Upper lobe of left lung (tissue), 6 donors: ENCODE measurements at regions not wholly inside any gene's neighbourhood (a gene's known extent, or its start where the extent isn't known, plus 50 kb on each side); places are given as distances from the start of the nearest gene placed in this dataset.

ENCODE experiments used
- ATAC-seq, 2 donors: fragments of 200-7000 bp; cut with Tn5 transposase; one replicate each; pipeline ENCODE4 v1.9.1; 2022; ENCODE audit warnings: mild to moderate bottlenecking in 2 of 2, moderate library complexity in 2 of 2; ENCODE audit not compliant: low FRiP score in 2 of 2
- DNase-seq, 2 donors: peaks; one replicate each; pipeline ENCODE4 v3.0.0-alpha.2; 2019 to 2020
- H3K27ac ChIP-seq, 4 donors: fragments of 200-600 bp; sonication (generic); one replicate each; pipeline ENCODE4 v1.5.1; 2016 to 2019
- H3K27me3 ChIP-seq, 4 donors: fragments of 200-600 bp; sonication (generic); one replicate each; pipeline ENCODE4 v1.5.1; 2017 to 2019
- H3K36me3 ChIP-seq, 4 donors: fragments of 200-600 bp; sonication (generic); one replicate each; pipeline ENCODE4 v1.5.1; 2016 to 2019
- H3K4me1 ChIP-seq, 4 donors: fragments of 200-600 bp; sonication (generic); one replicate each; pipeline ENCODE4 v1.5.1; 2018 to 2019
- H3K4me3 ChIP-seq, 4 donors: fragments of 200-600 bp; sonication (generic); one replicate each; pipeline ENCODE4 v1.5.1; 2017 to 2019; ENCODE audit warnings: mild to moderate bottlenecking in 2 of 4, moderate library complexity in 1 of 4
- H3K9me3 ChIP-seq, 4 donors: fragments of 200-600 bp; sonication (generic); one replicate each; pipeline ENCODE4 v1.5.1; 2018 to 2019
- EP300 ChIP-seq, 4 donors: sonication (generic); formaldehyde crosslinking; IDR thresholded peaks; one replicate each; pipeline ENCODE4 v1.5.1; 2017; ENCODE audit warnings: antibody characterized with exemption in 4 of 4, control low read depth in 2 of 4
- POLR2A ChIP-seq, 4 donors: fragments of 450-650 bp; IDR thresholded peaks; one replicate each; pipeline ENCODE4 v1.5.1; 2016 to 2017; ENCODE audit warnings: antibody characterized with exemption in 4 of 4, mild to moderate bottlenecking in 2 of 4
- POLR2AphosphoS5 ChIP-seq, 2 donors: sonication (generic); formaldehyde crosslinking; IDR thresholded peaks; one replicate each; pipeline ENCODE4 v1.5.1; 2017; ENCODE audit warnings: antibody characterized with exemption in 2 of 2
- WGBS, 2 donors: methylation state at CpG; one replicate each; pipeline ENCODE4 v1.1.5; 2017 to 2018; 5-methylcytosine and 5-hydroxymethylcytosine counted together
- TF ChIP-seq, protein P1 (sequence below), 6 experiments: fragments of 450-650 bp in 4 of 6; fragments of 200-600 bp in 2 of 6; sonication (generic) in 2 of 6; IDR thresholded peaks; one replicate each; pipeline ENCODE4 v1.5.1; 2016 to 2019; ENCODE audit warnings: antibody characterized with exemption in 6 of 6
- donor health status: DM: no; HTN: no; CAD: no; lungs with moderate emphysema.
- donor health status: DM: no; HTN: yes; CAD: no; lungs with severe emphysema.

DNA sequence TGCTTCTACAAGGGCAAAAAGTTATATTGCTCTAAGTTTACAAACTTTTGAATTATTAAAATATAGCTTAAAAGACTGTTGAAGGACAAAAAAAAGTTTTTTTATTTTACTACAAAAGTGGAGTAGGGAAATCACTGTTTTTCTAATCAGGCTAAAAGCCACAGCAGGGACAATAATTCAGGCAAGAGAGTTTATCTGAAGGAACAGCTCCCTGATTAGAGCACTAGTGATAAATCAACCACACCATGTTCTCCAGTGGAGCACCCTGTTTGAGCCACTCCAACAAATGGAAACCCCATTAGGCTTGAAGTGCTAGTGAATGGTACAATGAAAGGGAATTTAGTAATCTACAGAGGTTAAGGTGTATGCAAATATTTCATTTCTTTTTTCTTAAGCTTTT, 357.1 kb downstream of the SEMA3D start:
- Histone ChIP-seq H3K4me1 (no peaks in the 10 kb centered on the region), H3K27me3 (no peaks in the 10 kb centered on the region), H3K4me3 (no peak overlapping the region), H3K9me3 (no peaks in the 10 kb centered on the region), H3K27ac (no peak overlapping the region), H3K36me3 (no peaks in the 10 kb centered on the region)
- ATAC-seq = no peak
- TF ChIP-seq, protein P1, sequence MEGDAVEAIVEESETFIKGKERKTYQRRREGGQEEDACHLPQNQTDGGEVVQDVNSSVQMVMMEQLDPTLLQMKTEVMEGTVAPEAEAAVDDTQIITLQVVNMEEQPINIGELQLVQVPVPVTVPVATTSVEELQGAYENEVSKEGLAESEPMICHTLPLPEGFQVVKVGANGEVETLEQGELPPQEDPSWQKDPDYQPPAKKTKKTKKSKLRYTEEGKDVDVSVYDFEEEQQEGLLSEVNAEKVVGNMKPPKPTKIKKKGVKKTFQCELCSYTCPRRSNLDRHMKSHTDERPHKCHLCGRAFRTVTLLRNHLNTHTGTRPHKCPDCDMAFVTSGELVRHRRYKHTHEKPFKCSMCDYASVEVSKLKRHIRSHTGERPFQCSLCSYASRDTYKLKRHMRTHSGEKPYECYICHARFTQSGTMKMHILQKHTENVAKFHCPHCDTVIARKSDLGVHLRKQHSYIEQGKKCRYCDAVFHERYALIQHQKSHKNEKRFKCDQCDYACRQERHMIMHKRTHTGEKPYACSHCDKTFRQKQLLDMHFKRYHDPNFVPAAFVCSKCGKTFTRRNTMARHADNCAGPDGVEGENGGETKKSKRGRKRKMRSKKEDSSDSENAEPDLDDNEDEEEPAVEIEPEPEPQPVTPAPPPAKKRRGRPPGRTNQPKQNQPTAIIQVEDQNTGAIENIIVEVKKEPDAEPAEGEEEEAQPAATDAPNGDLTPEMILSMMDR (IDR thresholded peaks at IDR 0.05) = no peak
- no peak for TF ChIP-seq POLR2A (IDR thresholded peaks at IDR 0.05)
- TF ChIP-seq EP300 (IDR thresholded peaks at IDR 0.05) = no peak
- no peak for TF ChIP-seq POLR2AphosphoS5 (IDR thresholded peaks at IDR 0.05)
- no peak for DNase-seq

DNA sequence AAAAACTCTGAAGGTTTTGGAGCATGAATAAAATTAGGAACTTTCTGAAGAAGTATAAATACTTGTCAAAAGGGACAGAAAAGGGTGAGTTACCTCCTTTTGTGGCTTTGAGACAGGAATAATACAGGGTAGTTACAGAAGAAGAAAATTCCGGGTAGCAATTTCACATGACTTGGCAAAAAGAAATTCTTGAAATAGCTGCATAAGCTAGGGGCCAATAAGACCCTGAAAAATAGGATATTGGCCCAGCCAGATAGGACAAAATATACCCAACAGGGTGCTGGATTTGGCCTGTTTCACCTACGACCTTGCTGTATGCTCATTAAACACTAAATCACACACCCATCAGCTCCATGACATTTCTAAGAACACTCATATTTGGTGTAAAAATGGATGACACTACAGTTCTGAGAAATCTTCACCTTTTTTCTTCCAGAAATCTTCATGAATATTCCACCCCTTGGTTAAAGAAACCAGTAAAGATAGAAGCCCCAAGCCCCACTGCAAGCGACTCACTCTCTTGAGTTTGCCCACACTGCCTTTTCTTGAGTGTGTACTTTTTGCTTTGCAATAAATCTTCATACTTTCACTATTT, 362.7 kb downstream of the SEMA3D start:
- 68 to 82% methylated on average over 3 of the region's 3 CpGs for WGBS, 2 donors
- ATAC-seq = no peak
- no peaks in the 10 kb centered on the region for H3K27me3 ChIP-seq

DNA sequence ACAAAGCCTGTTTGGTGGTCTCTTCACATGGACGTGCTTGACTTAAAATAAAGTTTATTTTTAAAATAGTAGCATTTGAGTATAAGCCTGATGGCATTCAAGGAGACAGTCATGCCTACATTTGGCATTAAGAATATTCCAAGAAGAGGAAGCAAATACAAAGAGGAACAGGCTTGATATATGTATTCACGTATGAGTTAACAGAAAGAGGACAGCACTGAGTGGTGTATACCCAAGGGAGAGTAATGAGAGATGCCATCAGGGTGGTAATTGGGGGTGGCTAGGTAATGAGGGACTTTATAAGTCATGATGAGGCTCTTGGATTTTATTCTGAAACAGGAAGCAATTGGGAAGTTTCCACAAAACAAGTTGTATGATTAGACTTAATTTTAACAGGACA, 363.3 kb downstream of the SEMA3D start:
- 52 to 71% methylated on average over 2 of the region's 2 CpGs for WGBS, 2 donors
- Histone ChIP-seq H3K36me3 (no peaks in the 10 kb centered on the region), H3K4me1 (no peaks in the 10 kb centered on the region), H3K27ac (no peak overlapping the region), H3K9me3 (no peaks in the 10 kb centered on the region), H3K27me3 (no peaks in the 10 kb centered on the region), H3K4me3 (no peak overlapping the region)
- TF ChIP-seq POLR2A (IDR thresholded peaks at IDR 0.05) (no peak), POLR2AphosphoS5 (IDR thresholded peaks at IDR 0.05) (no peak)
- TF ChIP-seq, protein P1 (IDR thresholded peaks at IDR 0.05) = no peak
- ATAC-seq (no peak), DNase-seq (no peak)

More for the DNA sequence above, 362.7 kb downstream of the SEMA3D start:
- Histone ChIP-seq H3K27ac (no peak overlapping the region), H3K4me1 (no peaks in the 10 kb centered on the region), H3K9me3 (no peaks in the 10 kb centered on the region), H3K4me3 (no peak overlapping the region), H3K36me3 (no peaks in the 10 kb centered on the region)
- no peak for DNase-seq
- TF ChIP-seq, protein P1 (IDR thresholded peaks at IDR 0.05) = no peak
- TF ChIP-seq POLR2AphosphoS5 (IDR thresholded peaks at IDR 0.05) = no peak
- TF ChIP-seq EP300 (IDR thresholded peaks at IDR 0.05) = no peak
- no peak for TF ChIP-seq POLR2A (IDR thresholded peaks at IDR 0.05)

DNA sequence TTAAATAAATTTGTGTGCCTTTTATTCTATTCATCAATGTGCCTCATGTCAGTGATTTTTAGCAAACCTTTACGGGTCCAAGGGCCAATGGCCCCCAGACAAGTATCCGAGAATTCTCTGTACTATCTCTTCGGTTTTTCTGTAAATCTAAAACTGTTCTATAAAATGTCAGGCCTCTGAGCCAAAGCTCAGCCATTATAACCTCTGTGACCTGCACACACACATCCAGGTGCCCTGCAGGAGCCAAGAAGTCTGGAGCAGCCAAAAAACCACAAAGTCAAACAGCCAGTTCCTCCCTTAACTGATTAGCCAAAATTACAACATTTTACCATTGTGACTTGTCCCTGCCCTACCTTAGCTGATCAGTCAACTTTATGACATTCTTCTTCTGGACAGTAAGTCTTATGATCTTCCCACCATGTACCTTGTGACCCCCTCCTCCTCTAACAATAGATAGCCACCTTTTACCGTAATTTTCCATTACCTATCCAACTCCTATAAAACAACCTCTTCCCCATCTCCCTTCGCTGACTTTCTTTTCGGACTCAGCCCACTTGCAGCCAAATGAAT, 363.8 kb downstream of the SEMA3D start:
- no peaks in the 10 kb centered on the region for H3K4me1 ChIP-seq
- ATAC-seq = no peak
- H3K36me3 ChIP-seq = no peaks in the 10 kb centered on the region
- 88 to 90% methylated on average over 6 of the region's 6 CpGs for WGBS, 2 donors
- H3K27me3 ChIP-seq = no peaks in the 10 kb centered on the region
- no peaks in the 10 kb centered on the region for H3K9me3 ChIP-seq
- DNase-seq = no peak
- no peak overlapping the region for H3K4me3 ChIP-seq
- no peak for TF ChIP-seq POLR2AphosphoS5 (IDR thresholded peaks at IDR 0.05)
- TF ChIP-seq, protein P1 (IDR thresholded peaks at IDR 0.05) = no peak
- H3K27ac ChIP-seq = no peak overlapping the region
